ENCODE measurements at regions not wholly inside any gene's neighbourhood (a gene's known extent, or its start where the extent isn't known, plus 50 kb on each side); places are given as distances from the start of the nearest gene placed in this dataset.
"Not testable (repeated sequence)": the region's sequence is repeated elsewhere in the genome, so short reads cannot be mapped to it uniquely, and the experiment has no call there.

DNA sequence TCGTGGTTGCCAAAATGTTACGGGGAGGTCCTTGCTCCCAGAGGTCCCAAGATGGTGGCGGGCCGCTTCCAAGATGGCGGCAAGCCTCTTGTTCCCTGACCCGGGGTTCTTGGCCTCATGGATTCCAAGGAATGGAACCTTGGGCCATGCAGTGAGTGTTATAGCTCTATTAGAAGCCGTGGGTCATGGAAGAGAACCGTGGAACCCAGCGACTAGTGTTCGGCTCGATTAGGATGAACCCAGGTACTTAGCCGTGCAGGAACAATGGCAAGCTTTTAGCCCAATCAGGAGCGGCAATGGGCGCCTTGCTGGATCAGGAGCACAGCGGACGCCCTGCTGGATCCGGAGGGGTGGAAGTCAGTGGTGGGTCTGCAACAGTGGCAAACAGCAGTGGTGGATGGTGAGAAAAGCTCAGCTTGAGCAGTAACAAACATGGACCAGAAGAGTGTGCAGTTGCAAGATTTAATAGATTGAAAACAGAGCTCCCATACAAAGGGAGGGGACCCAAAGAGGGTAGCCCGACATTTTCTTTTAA is 89.2 kb upstream of the SMAD3 start:
- TF ChIP-seq, protein P1, sequence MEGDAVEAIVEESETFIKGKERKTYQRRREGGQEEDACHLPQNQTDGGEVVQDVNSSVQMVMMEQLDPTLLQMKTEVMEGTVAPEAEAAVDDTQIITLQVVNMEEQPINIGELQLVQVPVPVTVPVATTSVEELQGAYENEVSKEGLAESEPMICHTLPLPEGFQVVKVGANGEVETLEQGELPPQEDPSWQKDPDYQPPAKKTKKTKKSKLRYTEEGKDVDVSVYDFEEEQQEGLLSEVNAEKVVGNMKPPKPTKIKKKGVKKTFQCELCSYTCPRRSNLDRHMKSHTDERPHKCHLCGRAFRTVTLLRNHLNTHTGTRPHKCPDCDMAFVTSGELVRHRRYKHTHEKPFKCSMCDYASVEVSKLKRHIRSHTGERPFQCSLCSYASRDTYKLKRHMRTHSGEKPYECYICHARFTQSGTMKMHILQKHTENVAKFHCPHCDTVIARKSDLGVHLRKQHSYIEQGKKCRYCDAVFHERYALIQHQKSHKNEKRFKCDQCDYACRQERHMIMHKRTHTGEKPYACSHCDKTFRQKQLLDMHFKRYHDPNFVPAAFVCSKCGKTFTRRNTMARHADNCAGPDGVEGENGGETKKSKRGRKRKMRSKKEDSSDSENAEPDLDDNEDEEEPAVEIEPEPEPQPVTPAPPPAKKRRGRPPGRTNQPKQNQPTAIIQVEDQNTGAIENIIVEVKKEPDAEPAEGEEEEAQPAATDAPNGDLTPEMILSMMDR (IDR thresholded peaks at IDR 0.05) = not testable (repeated sequence)
- not testable (repeated sequence) for TF ChIP-seq SOX15 (CRISPR knock-in tag; IDR thresholded peaks at IDR 0.05); NFYB (CRISPR knock-in tag; conservative IDR thresholded peaks at IDR 0.05; ENCODE audit: low read depth); KAT7 (CRISPR knock-in tag; IDR thresholded peaks at IDR 0.05; ENCODE audit: borderline replicate concordance); ZNF121 (CRISPR knock-in tag; IDR thresholded peaks at IDR 0.05); CBFB (CRISPR knock-in tag; IDR thresholded peaks at IDR 0.05; ENCODE audit: low read depth); NR2C2 (CRISPR knock-in tag; IDR thresholded peaks at IDR 0.05)
- TF ChIP-seq, protein P2, sequence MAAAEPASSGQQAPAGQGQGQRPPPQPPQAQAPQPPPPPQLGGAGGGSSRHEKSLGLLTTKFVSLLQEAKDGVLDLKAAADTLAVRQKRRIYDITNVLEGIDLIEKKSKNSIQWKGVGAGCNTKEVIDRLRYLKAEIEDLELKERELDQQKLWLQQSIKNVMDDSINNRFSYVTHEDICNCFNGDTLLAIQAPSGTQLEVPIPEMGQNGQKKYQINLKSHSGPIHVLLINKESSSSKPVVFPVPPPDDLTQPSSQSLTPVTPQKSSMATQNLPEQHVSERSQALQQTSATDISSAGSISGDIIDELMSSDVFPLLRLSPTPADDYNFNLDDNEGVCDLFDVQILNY (CRISPR knock-in tag; IDR thresholded peaks at IDR 0.05) = not testable (repeated sequence)
- TF ChIP-seq, protein P3, sequence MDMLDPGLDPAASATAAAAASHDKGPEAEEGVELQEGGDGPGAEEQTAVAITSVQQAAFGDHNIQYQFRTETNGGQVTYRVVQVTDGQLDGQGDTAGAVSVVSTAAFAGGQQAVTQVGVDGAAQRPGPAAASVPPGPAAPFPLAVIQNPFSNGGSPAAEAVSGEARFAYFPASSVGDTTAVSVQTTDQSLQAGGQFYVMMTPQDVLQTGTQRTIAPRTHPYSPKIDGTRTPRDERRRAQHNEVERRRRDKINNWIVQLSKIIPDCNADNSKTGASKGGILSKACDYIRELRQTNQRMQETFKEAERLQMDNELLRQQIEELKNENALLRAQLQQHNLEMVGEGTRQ (CRISPR knock-in tag; IDR thresholded peaks at IDR 0.05) = not testable (repeated sequence)
- TF ChIP-seq, protein P4, sequence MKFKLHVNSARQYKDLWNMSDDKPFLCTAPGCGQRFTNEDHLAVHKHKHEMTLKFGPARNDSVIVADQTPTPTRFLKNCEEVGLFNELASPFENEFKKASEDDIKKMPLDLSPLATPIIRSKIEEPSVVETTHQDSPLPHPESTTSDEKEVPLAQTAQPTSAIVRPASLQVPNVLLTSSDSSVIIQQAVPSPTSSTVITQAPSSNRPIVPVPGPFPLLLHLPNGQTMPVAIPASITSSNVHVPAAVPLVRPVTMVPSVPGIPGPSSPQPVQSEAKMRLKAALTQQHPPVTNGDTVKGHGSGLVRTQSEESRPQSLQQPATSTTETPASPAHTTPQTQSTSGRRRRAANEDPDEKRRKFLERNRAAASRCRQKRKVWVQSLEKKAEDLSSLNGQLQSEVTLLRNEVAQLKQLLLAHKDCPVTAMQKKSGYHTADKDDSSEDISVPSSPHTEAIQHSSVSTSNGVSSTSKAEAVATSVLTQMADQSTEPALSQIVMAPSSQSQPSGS (CRISPR knock-in tag; IDR thresholded peaks at IDR 0.05; ENCODE audit: borderline replicate concordance, low read depth) = not testable (repeated sequence)
